Liver (tissue), 8 donors: ENCODE measurements at regions not wholly inside any gene's neighbourhood (a gene's known extent, or its start where the extent isn't known, plus 50 kb on each side); places are given as distances from the start of the nearest gene placed in this dataset.

Source experiments
- DNase-seq: peaks from one replicate; pipeline ENCODE4 v3.0.0-alpha.2; 2017; ENCODE audit warnings: low spot score
- H3K27ac ChIP-seq, 2 donors: one replicate each; pipeline ENCODE4 v1.7.0; 2013; ENCODE audit warnings: inconsistent platforms in 2 of 2, low read length in 2 of 2, control low read depth in 1 of 2, low read depth in 1 of 2, mild to moderate bottlenecking in 1 of 2
- H3K27me3 ChIP-seq, 4 donors: one replicate each; pipeline versions ENCODE4 v1.6.1 to v1.7.0; 2013; ENCODE audit warnings: low read length in 3 of 4, inconsistent platforms in 1 of 4, mild to moderate bottlenecking in 1 of 4, moderate library complexity in 1 of 4; ENCODE audit not compliant: control insufficient read depth in 4 of 4, insufficient read depth in 4 of 4
- H3K36me3 ChIP-seq, 4 donors: one replicate each; pipeline versions ENCODE4 v1.6.1 to v1.7.0; 2013; ENCODE audit warnings: low read length in 3 of 4, mild to moderate bottlenecking in 3 of 4, low read depth in 1 of 4, moderate library complexity in 1 of 4; ENCODE audit not compliant: control insufficient read depth in 4 of 4, insufficient read depth in 3 of 4
- H3K4me1 ChIP-seq, 4 donors: one replicate each; pipeline versions ENCODE4 v1.6.1 to v1.7.0; 2013; ENCODE audit warnings: low read length in 3 of 4, mild to moderate bottlenecking in 3 of 4, moderate library complexity in 1 of 4; ENCODE audit not compliant: control insufficient read depth in 4 of 4, insufficient read depth in 4 of 4
- H3K4me3 ChIP-seq, 3 donors: one replicate each; pipeline versions ENCODE4 v1.6.1 to v1.7.0; 2013; ENCODE audit warnings: low read length in 3 of 3, control low read depth in 1 of 3, low read depth in 1 of 3, mild to moderate bottlenecking in 1 of 3
- H3K9ac ChIP-seq, 2 donors: one replicate each; pipeline ENCODE4 v1.7.0; 2013; ENCODE audit warnings: low read length in 2 of 2, mild to moderate bottlenecking in 2 of 2, moderate library complexity in 2 of 2, control low read depth in 1 of 2, low read depth in 1 of 2
- H3K9me3 ChIP-seq, 4 donors: one replicate each; pipeline versions ENCODE4 v1.6.1 to v1.7.0; 2013; ENCODE audit warnings: low read length in 3 of 4; ENCODE audit not compliant: control insufficient read depth in 4 of 4
- CTCF ChIP-seq: fragments of 150-350 bp; IDR thresholded peaks from 2 replicates; pipeline ENCODE4 v1.5.1; 2017; ENCODE audit warnings: improper control_type of control experiment, low read depth, low read length; ENCODE audit not compliant: missing input control
- EGR1 ChIP-seq, 2 donors: IDR thresholded peaks; 2 replicates each; pipeline ENCODE4 v1.6.1; 2016 to 2018; ENCODE audit warnings: antibody characterized with exemption in 2 of 2, low read depth in 2 of 2
- FOXA1 ChIP-seq: IDR thresholded peaks from 2 replicates; pipeline ENCODE4 v1.6.1; 2016; ENCODE audit warnings: antibody characterized with exemption
- FOXA2 ChIP-seq: IDR thresholded peaks from 2 replicates; pipeline ENCODE4 v1.6.1; 2016; ENCODE audit warnings: antibody characterized with exemption
- GABPA ChIP-seq, 2 donors: IDR thresholded peaks in 1 of 2; conservative IDR thresholded peaks in 1 of 2; 2 replicates each; pipeline ENCODE4 v1.6.1; 2016; ENCODE audit warnings: antibody characterized with exemption in 2 of 2, mild to moderate bottlenecking in 1 of 2, moderate library complexity in 1 of 2
- HNF4G ChIP-seq: IDR thresholded peaks from 2 replicates; pipeline ENCODE4 v1.6.1; 2016; ENCODE audit warnings: antibody characterized with exemption
- JUND ChIP-seq, 2 donors: IDR thresholded peaks; 2 replicates each; pipeline ENCODE4 v1.6.1; 2016; ENCODE audit warnings: antibody characterized with exemption in 2 of 2
- MAX ChIP-seq: IDR thresholded peaks from 2 replicates; pipeline ENCODE4 v1.6.1; 2016; ENCODE audit warnings: antibody characterized with exemption
- RAD21 ChIP-seq, 2 donors: IDR thresholded peaks; 2 replicates each; pipeline ENCODE4 v1.6.1; 2016; ENCODE audit warnings: antibody characterized with exemption in 2 of 2, mild to moderate bottlenecking in 2 of 2
- REST ChIP-seq: IDR thresholded peaks from 2 replicates; pipeline ENCODE4 v1.6.1; 2016; ENCODE audit warnings: antibody characterized with exemption, mild to moderate bottlenecking
- RXRA ChIP-seq, 2 donors: IDR thresholded peaks; 2 replicates each; pipeline ENCODE4 v1.6.1; 2017 to 2018; ENCODE audit warnings: antibody characterized with exemption in 2 of 2, mild to moderate bottlenecking in 1 of 2
- SP1 ChIP-seq: IDR thresholded peaks from 2 replicates; pipeline ENCODE4 v1.6.1; 2018; ENCODE audit warnings: antibody characterized with exemption, mild to moderate bottlenecking
- TAF1 ChIP-seq: conservative IDR thresholded peaks from 2 replicates; pipeline ENCODE4 v1.6.1; 2016; ENCODE audit warnings: antibody characterized with exemption, mild to moderate bottlenecking
- YY1 ChIP-seq: IDR thresholded peaks from 2 replicates; pipeline ENCODE4 v1.6.1; 2016; ENCODE audit warnings: antibody characterized with exemption, mild to moderate bottlenecking
- ZBTB33 ChIP-seq: IDR thresholded peaks from 2 replicates; pipeline ENCODE4 v1.6.1; 2016; ENCODE audit warnings: antibody characterized with exemption
- WGBS: extraction: QIAGEN DNeasy Blood & Tissue Kit; methylation state at CpG from one replicate; pipeline ENCODE4 v1.1.7; 2013; 5-methylcytosine and 5-hydroxymethylcytosine counted together
- TF ChIP-seq, protein P1 (sequence below): IDR thresholded peaks from 2 replicates; pipeline ENCODE4 v1.6.1; 2016; ENCODE audit warnings: antibody characterized with exemption
- donor health status: healthy.
- donor health status: healthy.
- donor health status: healthy.
- donor health status: healthy.
- donor health status: healthy.

DNA sequence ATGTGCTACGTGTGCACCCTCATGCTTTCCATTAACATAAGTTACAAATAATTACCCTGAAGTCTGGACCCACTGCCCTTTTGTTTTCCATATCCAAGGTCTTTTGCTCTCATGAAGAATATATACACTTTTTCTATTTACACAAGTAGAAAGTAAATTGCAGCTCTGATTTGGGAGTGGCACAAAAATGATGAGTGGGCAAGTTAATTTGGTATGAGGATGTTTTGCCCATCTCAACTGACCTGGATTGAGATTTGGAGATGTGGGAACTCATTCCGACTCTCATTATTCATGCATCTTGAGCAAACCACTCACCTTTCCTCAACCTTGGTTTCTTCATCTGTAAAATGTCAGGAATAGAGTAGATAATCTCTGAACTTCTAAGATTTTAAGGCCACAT is 53.6 kb upstream of the TMEM17 start:
- no peak overlapping the region for H3K4me3 ChIP-seq
- H3K4me1 ChIP-seq, result peaks cover 0 to 1% (median 0%) of the 10 kb centered on the region in 4 donors
- no peak overlapping the region for H3K9ac ChIP-seq
- H3K27me3 ChIP-seq, result no peaks in the 10 kb centered on the region
- WGBS, result 95% methylated on average over 2 of the region's 2 CpGs
- TF ChIP-seq YY1, result no peak
- TF ChIP-seq REST, result no peak
- no peak for TF ChIP-seq MAX
- TF ChIP-seq RAD21 (IDR thresholded peaks at IDR 0.05), result no peak
- TF ChIP-seq TAF1, result no peak
- TF ChIP-seq RXRA (IDR thresholded peaks at IDR 0.05), result no peak
- H3K27ac ChIP-seq, result no peak overlapping the region
- no peak for DNase-seq
- H3K36me3 ChIP-seq, result no peaks in the 10 kb centered on the region
- H3K9me3 ChIP-seq, result no peaks in the 10 kb centered on the region

GRCh38 chr2:62558743-62559142 is 52.7 kb upstream of the TMEM17 start:
- no peaks in the 10 kb centered on the region for H3K27me3 ChIP-seq
- no peak for DNase-seq
- H3K4me1 ChIP-seq, result peaks cover 0 to 1% (median 0%) of the 10 kb centered on the region in 4 donors
- no peak overlapping the region for H3K27ac ChIP-seq
- no peaks in the 10 kb centered on the region for H3K9me3 ChIP-seq
- H3K36me3 ChIP-seq, result no peaks in the 10 kb centered on the region
- no peak overlapping the region for H3K4me3 ChIP-seq
- TF ChIP-seq FOXA1 (no peak), CTCF (no peak), HNF4G (no peak), ZBTB33 (no peak), SP1 (no peak), EGR1 (IDR thresholded peaks at IDR 0.05; ENCODE audit: low read depth in 2 of 2) (no peak), JUND (IDR thresholded peaks at IDR 0.05) (no peak), GABPA (IDR thresholded peaks at IDR 0.05 in 1 of 2, conservative IDR thresholded peaks at IDR 0.05 in 1 of 2) (no peak), REST (no peak), TAF1 (no peak), FOXA2 (no peak), MAX (no peak), RAD21 (IDR thresholded peaks at IDR 0.05) (no peak)
- TF ChIP-seq, protein P1, sequence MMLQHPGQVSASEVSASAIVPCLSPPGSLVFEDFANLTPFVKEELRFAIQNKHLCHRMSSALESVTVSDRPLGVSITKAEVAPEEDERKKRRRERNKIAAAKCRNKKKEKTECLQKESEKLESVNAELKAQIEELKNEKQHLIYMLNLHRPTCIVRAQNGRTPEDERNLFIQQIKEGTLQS, result no peak
- WGBS, result 97% methylated on average over 1 of the region's 1 CpG
- no peak overlapping the region for H3K9ac ChIP-seq
